Coronary artery (tissue), 2 donors: ENCODE measurements at regions not wholly inside any gene's neighbourhood (a gene's known extent, or its start where the extent isn't known, plus 50 kb on each side); places are given as distances from the start of the nearest gene placed in this dataset.

Source experiments
- DNase-seq: peaks from one replicate; pipeline ENCODE4 v3.0.0-alpha.2; 2017; ENCODE audit warnings: low spot score
- H3K27ac ChIP-seq, 2 donors: fragments of 200-600 bp; sonication (generic); one replicate each; pipeline ENCODE4 v1.5.1; 2016 to 2019
- H3K4me3 ChIP-seq: fragments of 200-600 bp; sonication (generic); 2 replicates; pipeline ENCODE4 v1.5.1; 2016; ENCODE audit warnings: mild to moderate bottlenecking, moderate library complexity
- TF ChIP-seq, protein P1 (sequence below): fragments of 200-600 bp; sonication (generic); IDR thresholded peaks from one replicate; pipeline ENCODE4 v1.5.1; 2019; ENCODE audit warnings: antibody characterized with exemption

DNA sequence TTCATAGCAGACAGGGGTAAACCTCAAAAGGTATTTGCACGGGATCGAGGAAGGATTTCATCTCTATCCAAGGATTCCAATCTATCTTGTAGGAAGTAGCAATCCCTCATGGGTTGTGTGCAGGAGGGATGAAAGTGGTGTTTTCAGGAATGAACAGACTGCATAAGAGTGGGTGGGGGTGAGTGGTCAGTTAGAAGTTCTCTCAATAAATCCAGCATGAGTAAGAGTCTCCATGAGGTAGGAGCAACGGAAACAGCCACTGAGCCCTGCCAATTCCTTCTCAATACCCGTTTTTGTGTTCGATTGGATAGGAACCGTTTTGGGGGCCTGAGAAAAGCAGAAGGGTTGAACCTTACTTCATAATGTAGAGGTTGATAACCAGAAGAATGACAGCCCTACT, 375.6 kb downstream of the SOX9 start:
- DNase-seq: no peak
- TF ChIP-seq, protein P1, sequence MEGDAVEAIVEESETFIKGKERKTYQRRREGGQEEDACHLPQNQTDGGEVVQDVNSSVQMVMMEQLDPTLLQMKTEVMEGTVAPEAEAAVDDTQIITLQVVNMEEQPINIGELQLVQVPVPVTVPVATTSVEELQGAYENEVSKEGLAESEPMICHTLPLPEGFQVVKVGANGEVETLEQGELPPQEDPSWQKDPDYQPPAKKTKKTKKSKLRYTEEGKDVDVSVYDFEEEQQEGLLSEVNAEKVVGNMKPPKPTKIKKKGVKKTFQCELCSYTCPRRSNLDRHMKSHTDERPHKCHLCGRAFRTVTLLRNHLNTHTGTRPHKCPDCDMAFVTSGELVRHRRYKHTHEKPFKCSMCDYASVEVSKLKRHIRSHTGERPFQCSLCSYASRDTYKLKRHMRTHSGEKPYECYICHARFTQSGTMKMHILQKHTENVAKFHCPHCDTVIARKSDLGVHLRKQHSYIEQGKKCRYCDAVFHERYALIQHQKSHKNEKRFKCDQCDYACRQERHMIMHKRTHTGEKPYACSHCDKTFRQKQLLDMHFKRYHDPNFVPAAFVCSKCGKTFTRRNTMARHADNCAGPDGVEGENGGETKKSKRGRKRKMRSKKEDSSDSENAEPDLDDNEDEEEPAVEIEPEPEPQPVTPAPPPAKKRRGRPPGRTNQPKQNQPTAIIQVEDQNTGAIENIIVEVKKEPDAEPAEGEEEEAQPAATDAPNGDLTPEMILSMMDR: no peak
- no peak overlapping the region for H3K27ac ChIP-seq
- no peak overlapping the region for H3K4me3 ChIP-seq

DNA sequence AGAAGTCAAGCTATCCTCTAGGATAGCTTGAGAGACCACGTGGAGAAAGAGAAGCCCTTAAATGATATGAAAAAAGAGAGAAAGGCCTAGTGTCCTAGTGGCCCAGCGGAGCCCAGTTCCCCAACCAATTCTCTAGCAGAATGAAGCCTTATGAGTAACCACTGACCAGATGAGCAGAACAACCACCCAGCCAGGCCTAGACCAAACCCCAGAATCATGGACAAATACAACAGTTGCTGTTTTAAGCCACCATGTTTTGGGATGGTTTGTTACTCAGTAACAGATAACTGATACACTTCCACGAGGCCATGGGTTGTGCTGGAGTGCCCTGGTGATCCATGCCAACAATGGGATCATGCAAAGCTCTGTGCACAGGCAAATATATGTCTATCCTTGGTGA, 377.1 kb downstream of the SOX9 start:
- TF ChIP-seq, protein P1: no peak
- no peak overlapping the region for H3K27ac ChIP-seq
- no peak for DNase-seq
- no peak overlapping the region for H3K4me3 ChIP-seq

DNA sequence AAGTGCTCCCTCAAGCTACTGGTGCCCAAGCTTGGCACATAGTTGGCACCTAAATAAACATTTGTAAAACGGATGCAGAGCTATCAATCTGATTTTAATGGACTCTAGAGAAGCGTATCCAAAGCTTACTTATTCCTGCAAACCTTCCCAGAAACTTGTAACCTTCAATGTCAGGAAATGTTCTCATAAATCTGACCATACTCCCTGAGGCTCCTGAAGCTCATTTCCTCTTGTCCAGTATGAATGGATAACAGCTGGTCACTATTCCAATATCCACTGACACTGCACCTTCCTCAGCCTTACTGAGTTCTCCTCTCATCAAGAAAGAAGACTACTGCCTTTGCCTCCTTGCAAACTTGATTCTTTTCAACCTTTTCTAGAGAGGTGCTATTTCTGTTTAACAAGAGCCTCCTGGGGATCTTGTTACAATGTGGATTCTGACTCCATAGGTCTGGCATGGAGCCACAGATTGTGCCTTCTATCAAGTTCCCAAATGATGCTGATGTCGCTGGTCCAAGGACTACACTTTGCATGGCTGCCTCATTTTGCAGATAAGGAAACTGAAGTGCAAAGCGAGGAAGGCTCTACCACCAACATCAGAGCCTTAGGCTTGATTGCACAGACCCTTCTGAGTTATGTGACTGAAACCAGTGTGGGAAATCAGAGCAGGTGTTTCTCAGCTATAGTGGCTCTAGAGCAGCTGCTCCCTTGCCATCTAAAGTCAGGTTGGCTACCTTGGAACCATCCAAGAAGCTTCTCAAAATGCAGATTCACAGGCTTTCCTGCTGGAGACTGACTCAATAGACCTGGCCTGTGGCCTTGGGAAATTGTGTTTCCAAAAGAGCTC, 377.8 kb downstream of the SOX9 start:
- Histone ChIP-seq H3K4me3 (no peak overlapping the region), H3K27ac (no peak overlapping the region)
- no peak for DNase-seq
- TF ChIP-seq, protein P1: no peak

DNA sequence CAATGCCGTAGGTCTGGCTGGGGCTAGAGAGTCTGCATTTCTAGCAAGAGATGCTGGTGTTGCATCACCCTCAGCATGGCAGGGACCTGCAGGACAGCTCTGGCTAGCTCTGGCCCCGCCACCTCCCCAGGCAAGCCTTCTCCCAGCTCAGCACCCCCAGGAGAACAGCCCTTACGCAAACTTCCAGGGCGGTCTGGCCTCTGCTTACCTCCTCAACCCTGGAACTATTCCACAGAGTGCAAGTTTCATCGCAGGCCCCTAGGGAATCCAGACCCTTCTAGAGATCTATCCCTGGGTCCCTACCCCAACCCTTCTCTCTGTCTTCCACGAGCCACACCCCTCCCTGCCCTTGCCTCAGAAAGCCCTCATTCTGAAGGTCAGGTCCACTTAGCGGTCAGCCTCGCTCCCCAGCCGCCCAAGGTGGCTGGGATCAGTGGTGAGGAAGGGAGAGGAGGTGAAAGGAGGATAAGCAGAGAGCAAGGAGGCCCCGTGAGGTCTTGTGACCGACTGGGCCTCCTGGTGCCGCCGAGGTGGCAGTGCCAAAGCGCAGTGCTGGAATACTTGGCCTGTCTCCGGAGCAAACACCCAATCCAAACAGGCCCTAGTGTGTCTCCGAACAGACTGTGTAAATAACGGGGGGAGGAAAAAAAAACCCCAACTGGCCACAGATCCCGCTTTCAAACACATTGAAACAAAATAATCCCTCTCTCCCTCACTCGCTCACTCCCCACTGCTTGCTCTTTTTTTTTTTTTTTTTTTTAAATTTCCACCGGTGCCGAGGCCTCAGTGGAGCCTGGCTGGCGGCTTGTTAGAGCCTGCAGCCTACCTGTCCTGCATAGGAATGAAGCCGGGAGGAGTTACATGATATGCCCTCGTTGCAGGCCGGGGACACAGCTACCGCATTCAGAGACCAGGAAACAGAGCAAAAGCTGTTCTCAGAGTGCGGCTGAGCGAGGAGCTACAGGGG, 380.9 kb downstream of the SOX9 start:
- TF ChIP-seq, protein P1: no peak
- no peak for DNase-seq
- no peak overlapping the region for H3K4me3 ChIP-seq
- no peak overlapping the region for H3K27ac ChIP-seq

DNA sequence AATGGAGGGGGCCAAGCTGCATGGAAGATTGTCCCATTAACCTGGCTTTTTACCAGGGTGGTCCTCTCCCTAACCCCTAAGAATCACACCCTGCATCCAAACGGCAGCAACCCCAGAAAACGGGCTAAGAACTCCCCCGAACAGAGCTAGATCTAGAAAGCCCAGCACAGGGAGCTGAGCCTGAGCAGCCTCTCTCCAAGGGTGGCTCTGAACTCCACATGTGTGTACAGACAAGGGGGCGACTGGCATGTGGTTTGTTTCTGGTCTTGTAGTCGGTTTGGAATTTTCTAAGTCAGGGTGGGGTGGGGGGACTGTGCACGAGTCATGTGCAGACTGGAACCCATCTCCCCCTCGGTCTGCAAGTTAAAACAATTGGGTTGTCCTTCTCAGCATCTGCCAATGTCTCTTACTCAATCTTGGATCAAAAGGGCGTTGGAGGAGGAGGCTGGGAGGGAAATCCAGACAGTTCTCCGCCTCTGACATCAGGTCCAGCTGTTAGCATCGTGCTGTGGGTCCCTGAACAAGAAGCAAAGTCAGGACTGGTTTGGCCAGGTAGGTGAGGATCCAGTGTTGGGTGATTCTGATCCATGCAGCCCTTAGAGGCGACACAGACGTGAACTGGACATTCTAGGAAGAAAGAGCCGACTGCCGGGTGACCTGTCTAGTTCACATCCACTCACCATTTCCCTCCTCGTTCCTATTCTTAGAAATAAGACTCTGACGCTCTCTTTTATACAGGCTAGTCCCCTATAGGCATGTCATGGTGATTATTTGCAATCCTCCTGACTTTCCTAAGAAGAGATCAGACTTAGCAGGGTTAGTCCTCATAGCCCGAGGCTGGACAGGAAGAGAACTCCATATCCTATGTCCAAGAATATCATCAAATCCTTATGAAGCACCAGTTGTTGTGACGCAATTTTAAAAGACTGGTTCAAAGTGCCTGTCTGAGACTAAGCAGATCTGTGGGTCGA, 381.8 kb downstream of the SOX9 start:
- Histone ChIP-seq H3K27ac (no peak overlapping the region), H3K4me3 (no peak overlapping the region)
- no peak for DNase-seq
- TF ChIP-seq, protein P1: no peak

DNA sequence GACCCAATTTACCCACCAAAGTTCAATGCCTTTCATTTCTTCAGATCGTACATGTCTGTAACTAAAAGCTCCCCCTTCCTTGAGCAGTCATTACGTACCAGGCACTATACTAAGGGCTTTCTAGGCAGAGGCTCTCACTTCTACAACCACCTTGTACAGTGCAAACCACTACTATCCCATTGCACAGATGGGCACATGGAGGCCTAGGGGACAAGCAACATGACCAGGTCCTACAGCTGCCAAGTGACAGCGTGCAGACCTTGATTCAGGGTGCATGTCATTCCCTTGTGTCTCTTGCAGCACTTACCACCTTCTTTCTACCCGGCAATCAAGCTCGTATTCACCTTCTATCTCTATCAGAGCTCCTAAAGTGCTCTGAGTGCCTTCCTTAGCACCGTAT, 382.7 kb downstream of the SOX9 start:
- no peak for DNase-seq
- Histone ChIP-seq H3K4me3 (no peak overlapping the region), H3K27ac (no peak overlapping the region)
- TF ChIP-seq, protein P1: no peak
